ENCODE measurements at regions not wholly inside any gene's neighbourhood (a gene's known extent, or its start where the extent isn't known, plus 50 kb on each side); places are given as distances from the start of the nearest gene placed in this dataset.

DNA sequence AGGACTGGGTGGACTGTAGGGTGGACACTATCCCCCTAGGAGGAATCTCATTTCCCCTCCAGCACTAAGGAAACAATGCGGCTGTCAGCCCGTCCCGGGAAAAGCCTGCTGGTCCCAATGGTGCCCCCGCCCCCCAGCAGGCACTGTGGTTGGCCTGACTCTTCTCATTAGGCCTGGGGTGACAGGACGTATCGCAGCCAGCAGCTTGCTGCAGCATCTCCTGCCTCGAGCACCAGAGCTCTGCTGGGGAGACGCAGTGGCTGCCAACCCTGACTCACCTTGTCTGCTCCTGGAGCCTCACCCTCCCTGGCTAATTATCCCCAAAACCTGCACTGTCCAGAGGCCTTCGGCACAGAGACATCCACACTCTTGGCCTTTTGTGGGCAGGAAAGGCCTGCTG lies 115.1 kb upstream of the GJB5 start:
- TF ChIP-seq, protein P1, sequence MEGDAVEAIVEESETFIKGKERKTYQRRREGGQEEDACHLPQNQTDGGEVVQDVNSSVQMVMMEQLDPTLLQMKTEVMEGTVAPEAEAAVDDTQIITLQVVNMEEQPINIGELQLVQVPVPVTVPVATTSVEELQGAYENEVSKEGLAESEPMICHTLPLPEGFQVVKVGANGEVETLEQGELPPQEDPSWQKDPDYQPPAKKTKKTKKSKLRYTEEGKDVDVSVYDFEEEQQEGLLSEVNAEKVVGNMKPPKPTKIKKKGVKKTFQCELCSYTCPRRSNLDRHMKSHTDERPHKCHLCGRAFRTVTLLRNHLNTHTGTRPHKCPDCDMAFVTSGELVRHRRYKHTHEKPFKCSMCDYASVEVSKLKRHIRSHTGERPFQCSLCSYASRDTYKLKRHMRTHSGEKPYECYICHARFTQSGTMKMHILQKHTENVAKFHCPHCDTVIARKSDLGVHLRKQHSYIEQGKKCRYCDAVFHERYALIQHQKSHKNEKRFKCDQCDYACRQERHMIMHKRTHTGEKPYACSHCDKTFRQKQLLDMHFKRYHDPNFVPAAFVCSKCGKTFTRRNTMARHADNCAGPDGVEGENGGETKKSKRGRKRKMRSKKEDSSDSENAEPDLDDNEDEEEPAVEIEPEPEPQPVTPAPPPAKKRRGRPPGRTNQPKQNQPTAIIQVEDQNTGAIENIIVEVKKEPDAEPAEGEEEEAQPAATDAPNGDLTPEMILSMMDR (IDR thresholded peaks at IDR 0.05): no peak
- TF ChIP-seq POLR2A (IDR thresholded peaks at IDR 0.05) (no peak), POLR2AphosphoS5 (IDR thresholded peaks at IDR 0.05) (no peak), EP300 (IDR thresholded peaks at IDR 0.05) (no peak)
